HG03565 (cell line): ENCODE measurements at regions not wholly inside any gene's neighbourhood (a gene's known extent, or its start where the extent isn't known, plus 50 kb on each side); places are given as distances from the start of the nearest gene placed in this dataset.
"Not testable (repeated sequence)": the region's sequence is repeated elsewhere in the genome, so short reads cannot be mapped to it uniquely, and the experiment has no call there.

Experiments used
- ATAC-seq: cut with Tn5 transposase; IDR thresholded peaks from one replicate; pipeline ENCODE4 v1.9.1; 2021; ENCODE audit warnings: mild to moderate bottlenecking, moderate library complexity; ENCODE audit not compliant: unreplicated experiment

DNA sequence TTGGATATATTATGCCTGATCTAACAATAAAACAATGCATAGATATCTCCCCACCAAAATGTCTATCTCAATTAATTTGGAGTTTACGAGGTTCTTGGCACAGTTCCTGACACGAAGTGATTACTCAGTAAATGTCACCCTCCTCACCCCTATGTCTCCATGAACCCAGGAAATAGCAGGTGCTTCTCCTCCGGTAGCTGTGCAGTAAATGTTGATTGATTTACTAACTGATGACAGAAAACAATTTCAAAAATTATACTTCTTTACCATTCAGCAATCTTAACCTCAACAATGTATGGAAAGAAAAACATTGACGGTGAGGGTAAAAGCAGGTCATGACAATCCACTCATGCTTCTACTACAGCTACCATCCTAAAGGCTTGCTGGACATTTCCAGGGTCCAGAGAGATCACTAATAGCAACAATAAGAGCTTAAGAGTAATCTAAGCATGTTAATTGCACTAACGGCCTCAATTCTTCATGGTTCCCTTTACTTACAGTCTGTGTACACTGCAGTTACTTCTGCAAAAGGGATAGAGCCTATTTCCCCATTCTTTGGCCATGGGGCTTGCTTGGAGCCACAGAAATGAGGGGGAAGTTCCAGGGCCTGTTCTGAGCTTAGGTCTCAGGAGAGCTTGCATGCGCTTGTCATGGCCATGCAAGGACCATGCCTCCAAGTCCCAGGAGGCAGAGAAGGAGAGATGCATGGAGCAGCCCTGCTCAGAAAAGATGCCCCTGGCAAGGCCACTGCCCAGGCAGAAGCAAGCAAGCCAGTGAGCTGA, 222.6 kb downstream of the ATP6V0E2 start:
- not testable (repeated sequence) for ATAC-seq

DNA sequence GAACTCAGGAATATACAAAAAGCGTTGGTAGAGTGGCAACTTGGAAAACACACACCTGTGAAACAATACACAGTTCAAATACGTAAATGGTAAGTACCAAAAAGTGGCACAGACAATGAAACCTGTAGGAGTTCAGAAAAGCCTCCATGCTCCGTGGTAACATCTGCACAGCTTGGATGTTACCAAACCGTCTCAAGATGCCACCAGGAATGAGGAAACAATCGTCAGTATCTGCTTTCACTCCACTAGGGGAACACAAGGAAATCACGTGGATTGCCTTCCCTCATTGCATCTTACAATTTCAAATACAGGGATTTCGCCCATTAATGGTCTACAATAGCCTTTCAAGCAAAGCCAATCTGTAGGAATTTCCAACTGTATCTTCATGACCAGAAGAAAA, 224.6 kb upstream of the LRRC61 start:
- not testable (repeated sequence) for ATAC-seq

DNA sequence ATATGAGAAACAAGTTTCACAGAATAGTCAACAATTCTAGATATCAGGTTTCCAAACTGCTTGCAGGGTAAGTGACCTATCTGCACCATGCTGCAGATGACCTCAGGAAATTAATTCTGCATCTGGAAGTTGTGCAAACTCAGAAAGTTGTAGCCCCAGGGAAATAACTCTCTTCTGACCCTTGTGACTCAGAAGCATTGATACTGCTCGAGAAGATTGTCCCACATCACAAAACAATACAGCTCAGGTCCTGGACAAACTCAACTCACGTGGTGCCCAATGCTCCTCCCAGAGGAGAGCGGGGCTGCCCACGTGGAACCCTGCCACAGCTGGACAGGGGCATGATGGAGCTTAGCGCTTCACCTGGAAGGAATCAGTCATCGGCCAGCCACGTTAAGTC, 221.9 kb upstream of the LRRC61 start:
- not testable (repeated sequence) for ATAC-seq

DNA sequence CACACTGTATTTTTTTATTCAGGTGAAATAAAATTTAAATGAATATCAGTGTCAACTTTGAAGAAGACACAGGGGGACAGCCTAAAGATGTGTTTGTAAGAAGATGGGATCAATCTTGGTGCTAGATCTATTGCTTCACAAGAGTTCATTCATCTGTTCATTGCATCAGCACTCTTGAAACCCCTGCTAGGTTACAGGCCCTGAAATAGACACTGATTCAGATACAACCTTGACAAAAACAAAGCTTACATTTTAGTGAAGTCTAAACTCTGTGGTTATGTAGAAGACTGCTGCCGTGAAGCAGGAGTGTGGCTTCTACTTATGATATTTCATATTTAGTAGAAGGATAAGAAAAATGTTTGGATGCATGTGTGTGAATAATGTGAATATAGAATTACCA, 215.9 kb upstream of the LRRC61 start:
- not testable (repeated sequence) for ATAC-seq

DNA sequence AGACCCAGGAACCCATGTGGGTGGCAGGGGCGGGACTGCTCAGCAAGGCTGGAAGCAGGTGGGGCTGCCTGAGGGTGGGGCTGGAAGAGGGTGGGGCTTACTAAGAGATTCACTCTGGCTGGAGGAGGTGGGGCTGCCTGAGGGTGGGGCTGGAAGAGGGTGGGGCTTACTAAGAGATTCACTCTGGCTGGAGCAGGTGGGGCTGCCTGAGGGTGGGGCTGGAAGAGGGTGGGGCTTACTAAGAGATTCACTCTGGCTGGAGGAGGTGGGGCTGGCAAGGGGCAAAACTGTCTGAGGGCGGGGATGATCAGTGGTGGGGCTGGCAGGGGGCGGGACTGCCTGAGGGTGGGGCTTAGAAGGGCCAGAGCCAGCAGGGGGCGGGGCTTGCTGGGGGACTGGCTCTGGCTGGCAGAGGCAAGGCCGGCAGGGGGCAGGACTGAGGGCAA, 212.8 kb upstream of the LRRC61 start:
- not testable (repeated sequence) for ATAC-seq

DNA sequence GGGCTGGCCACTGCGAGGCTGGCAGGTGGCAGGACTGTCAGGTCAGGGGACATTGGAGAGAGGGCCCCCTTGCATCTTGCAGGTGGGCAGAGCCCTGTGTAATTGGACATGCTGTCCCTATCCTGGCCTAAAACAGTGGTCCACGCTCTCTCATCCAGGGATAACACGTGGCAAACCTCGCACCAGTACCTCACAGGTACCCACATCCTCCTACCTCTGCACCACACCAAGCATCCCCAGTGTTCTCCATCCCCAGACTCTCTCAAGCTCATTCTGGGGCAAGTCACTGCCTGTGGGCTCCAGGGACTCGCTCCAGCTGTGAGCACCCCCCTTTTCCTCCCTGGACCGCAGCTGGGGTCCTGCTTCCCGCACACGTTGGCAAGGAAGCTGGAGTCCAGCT, 212.3 kb upstream of the LRRC61 start:
- not testable (repeated sequence) for ATAC-seq

DNA sequence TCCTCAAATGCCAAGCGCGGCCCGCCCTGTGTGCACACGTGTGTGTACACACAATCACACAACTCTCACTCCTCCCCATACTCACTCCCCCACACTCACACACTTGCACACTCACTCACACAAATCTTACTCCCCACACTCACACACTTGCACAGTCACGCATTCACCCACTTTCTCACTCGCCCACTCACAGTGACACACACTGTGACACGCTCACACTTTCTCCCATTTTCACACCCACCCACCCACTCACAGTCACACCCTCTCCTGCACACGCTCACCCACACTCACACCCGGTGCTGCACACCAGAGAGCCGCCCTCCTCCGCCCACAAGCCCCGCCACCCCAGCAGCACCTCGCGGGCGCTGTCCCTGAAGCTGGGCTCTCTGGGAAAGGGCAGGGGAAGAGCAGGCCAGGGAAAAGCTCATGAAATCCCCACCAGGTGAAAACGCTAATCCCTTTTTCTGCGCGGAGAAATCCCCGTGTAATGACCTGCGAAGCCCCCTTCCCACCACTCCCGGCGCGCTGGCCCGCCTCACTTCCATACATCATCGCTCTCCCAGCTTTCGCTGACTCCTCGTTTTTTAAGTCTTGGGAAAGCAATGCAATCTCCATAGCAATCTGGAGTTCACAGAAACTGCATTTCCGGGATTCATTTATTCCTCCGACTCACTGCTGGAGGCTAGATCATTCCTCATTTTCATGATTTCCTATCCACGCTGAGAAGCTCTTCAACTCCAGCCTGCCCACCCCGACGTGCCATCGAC, 211.6 kb upstream of the LRRC61 start:
- not testable (repeated sequence) for ATAC-seq

DNA sequence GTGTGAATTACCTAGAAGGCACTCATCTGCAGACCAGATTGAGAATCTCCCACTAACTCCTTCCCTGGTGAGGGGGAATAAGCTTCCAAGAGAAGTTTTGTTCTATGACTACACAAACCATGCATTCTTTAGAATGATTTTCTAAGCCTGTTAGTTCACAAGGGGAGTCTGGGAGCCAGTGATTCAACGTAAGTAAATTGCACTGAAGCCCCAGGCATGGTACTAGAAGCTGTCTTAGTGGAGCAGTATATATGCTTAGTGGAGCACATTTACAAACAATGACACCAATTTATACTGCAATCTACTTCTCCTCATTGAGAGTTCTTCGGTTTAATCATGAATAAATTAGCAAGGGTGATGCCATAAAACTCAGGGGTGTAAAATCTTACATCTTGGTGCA, 209.9 kb upstream of the LRRC61 start:
- not testable (repeated sequence) for ATAC-seq

DNA sequence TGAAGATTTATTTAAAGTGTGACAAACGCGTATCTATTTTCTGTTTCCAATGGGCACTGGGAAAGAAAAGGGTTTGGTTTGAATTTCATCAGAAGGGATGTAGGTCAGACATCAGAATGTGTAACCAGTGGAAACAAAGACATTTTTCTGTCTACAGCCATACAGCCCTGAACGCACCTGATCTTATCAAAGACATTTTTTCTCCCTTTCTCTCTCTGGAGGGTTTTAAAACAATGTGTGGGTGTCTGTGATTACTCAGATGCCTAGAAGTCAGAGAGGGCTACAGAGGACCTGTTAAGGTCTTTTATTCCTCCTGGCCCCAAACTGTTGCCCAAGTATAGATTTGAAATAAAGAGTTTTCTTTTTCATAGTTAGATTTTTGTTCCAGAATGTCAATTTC, 208.6 kb upstream of the LRRC61 start:
- ATAC-seq: not testable (repeated sequence)

DNA sequence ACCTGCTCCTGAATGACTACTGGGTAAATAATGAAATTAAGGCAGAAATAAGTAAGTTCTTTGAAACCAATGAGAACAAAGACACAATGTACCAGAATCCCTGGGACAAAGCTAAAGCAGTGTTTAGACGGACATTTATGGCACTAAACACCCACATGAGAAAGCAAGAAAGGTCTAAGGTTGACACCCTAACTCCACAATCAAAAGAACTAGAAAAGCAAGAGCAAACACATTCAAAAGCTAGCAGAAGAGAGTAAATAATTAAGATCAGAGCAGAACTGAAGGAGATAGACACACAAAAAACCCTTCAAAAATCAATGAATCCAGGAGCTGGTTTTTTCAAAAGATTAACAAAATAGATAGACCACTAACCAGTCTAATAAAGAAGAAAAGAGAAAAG, 203.2 kb upstream of the LRRC61 start:
- not testable (repeated sequence) for ATAC-seq

DNA sequence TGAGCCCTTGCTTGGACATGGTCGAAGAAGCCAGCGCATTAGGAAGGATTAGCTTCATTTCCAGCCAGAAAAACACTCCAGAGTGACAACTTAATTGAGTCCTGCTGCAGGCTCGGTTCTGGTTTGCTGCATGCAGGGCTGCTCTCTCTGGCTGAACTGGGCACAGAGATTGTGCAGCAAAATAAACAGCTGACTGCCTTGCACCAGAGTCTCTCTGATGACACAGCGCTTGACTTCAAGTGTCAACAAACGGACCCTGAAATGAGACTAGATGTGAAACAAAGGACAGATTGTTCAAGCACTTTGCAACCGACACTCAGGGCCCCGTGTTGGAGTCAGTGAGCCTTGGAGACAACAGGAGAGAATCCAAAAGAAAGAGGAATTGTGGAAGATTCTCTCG, 197.3 kb upstream of the LRRC61 start:
- ATAC-seq: not testable (repeated sequence)

DNA sequence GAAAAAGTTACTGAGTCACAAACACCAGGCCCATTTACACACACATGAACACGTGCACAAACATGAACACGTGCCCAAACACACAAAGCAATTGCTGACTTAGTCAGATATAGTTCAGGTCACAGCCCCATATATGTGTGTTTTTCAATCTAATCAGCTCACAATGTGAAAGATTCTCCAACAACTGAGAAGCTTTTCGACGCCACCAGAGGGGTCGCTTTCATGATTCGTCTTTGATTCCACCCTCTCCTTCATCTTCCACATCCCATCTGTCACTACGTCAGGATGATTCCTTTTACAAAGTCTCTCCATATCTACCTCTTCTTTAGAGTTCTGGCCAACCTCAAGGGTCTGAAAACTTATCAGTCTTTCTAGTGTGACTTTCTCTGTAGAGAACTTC, 188.7 kb upstream of the LRRC61 start:
- not testable (repeated sequence) for ATAC-seq

DNA sequence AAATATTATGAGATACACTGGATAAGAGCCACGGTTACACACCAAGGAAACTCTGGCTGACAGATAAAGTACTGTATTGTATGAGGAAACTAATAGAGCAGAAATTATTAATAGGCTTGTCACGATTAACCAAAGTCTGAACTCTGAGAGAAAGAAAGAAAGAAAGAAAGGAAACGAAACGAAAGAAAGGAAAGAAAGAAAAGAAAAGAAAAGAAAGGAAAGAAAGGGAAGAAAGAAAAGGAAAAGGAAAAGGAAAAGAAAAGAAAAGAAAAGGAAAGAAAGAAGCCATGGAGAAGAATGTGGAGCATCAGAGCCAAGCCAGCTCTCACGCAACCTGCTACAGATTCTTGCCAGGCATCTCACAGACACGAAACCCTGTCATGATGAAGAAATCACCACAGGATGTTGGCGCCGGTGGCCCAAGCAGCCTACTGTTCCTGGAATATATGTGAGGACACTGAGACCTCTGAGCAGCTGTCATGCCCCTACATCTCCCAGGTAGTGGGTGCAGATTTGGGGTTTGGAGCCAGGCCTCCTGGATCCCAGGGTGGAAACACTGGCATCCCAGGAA, 187.4 kb upstream of the LRRC61 start:
- ATAC-seq: not testable (repeated sequence)

DNA sequence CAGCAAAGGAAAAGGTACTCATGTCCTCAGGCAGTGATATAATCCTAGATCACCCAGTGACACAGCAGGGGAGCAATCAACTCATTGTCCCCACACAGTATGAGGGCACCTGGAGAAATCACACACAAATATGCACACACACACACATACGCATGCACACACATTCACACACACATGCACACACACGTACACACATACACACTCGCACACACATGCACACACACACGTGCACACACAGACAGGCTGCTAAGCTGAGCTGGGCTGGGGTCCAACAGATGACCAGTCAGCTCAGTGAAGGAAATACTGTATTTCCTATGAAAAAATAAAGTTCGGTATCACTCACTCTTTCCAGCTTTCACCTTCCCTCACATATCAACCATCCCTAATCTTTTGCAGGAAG, 183.3 kb upstream of the LRRC61 start:
- ATAC-seq: not testable (repeated sequence)

DNA sequence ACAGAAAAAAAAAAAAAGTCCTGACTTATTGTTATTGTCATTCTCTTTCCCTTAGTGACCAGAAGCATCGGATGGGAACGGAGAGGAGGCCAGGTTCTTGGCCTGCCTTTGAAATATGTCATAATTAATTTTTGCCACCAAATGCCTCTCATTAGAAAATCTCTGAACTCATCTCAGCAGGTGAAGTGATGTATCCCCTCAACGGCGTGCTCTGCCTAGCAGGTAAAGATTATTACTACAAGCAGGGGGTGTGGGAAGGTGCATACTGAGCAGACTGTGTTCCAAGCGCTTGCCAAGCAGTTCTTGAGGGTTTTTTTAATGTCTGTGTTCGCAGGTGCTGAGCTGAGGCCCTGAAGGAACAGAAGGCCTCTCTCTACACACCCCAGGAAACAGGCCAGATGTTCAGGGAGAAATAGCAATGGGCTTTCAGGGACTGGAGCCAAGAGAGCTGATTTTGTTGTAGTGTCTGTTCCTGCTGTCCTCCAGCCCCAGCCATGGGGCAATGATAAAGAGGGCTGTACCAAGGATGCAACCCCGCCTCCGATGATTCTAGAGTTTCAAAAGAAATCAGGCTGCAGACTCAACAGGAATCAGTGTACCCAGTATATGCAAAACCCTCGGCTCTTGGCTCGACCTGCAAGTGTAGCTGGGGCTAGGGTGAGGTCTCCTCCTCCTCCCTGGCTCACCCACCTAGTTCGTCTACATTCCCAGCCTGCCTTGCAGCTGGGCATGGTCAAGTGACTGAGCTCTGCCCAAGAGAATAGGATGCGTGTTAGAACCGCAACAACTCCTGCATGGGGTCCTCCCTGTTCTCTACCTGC, 181.4 kb upstream of the LRRC61 start:
- ATAC-seq: not testable (repeated sequence)

DNA sequence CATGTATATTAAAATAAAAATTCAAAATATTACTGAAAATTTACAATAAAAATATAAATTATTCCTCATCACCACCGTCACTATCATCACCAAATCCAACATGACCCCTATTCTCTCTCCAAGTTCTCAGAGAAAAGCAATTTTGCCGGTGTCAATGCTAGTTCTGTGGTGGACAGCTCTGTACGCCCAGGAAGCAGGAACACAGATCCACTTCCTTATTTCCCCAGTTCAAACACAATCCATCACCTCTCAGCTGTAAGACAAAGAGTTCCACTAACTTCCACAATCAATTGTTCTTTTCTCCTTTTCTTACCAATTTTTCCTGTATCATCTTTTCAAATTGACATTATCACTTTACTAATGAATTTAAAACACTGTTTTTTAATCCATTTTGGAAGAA, 177.0 kb upstream of the LRRC61 start:
- ATAC-seq: not testable (repeated sequence)

DNA sequence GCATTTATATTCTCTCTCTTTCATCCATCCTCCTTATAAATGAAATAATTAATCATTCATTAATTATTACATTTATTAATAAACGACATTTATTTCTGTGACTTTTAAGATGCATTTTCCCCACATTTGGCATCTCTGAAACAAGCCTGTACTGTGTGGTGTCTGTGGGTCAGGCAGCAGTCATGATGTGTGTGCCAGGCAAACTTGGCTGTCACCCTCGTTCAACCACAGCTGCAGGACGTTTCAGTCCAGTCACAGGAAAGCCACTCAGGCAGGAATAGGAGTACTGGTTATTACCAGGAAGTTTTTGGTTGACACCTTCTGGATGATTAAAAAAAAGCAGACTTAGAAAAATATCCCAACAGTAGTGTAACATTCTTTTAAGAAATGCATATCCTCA, 175.6 kb upstream of the LRRC61 start:
- not testable (repeated sequence) for ATAC-seq

DNA sequence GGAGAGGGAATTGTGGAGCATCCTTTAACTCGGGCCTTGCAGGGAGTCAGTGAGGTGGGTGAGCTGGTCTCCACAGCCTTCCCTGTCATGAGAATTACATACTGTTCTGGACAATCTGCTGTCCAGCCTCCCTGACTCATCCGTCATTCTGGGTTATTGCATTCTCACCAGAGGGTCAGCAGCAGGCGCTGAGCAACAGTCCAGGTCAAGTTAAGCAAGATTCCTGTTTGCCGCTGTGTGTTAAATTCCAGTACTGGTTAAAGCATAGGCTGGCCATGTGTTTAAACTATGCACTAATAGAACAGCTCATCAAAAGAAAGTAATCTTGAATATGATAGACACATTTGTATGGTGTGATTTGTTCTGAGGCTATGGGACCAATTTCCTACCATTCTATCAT, 167.1 kb upstream of the LRRC61 start:
- not testable (repeated sequence) for ATAC-seq

DNA sequence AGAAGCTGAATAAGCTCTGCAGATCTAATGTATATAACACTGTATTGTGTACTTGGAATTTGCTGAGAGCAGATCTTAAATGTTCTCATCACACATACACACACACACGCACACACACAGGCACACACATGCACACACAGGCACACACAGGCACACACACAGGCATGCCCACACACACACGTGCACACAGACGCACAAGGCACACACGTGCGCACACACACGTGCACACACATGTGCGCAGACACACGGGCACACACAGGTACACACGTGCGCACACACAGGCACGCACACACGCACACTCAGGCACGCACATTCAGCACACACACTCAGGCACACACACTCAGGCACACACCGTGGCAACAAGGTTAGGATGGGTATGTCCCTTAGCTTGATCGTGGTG, 164.5 kb upstream of the LRRC61 start:
- not testable (repeated sequence) for ATAC-seq

DNA sequence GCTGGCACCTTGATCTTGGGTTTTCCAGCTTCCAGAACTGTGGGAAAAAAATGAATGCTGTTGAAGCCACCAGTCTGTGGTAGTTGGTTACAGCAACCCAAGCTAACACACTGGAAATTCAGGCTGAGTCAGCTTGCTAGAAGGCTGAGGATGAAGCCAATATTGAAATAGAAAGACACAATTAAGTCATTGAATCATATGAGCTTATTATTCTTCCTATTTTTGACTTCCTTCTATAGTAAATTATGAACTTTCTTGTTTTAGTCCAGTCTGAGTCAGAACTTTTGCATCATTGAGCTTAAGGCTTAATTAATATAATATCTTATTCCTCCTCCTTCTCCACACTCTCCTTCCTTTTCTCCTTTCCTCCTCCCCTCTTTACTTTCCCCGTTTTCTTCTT, 153.6 kb upstream of the LRRC61 start:
- ATAC-seq: not testable (repeated sequence)
